ENCODE measurements at regions not wholly inside any gene's neighbourhood (a gene's known extent, or its start where the extent isn't known, plus 50 kb on each side); places are given as distances from the start of the nearest gene placed in this dataset.

GRCh38 chr15:29517829-29518228 is 248.2 kb upstream of the NSMCE3 start:
- no peak for TF ChIP-seq CTCF (conservative IDR thresholded peaks at IDR 0.05 in 1 of 2, IDR thresholded peaks at IDR 0.05 in 1 of 2; ENCODE audit: low read depth in 1 of 2, low read length in 2 of 2)
- TF ChIP-seq EZH2 (IDR thresholded peaks at IDR 0.05; ENCODE audit: low read length, missing control alignments), result no peak

Measured in fibroblast of lung (primary cell).